CD4-positive, alpha-beta memory T cell (primary cell): ENCODE measurements at regions not wholly inside any gene's neighbourhood (a gene's known extent, or its start where the extent isn't known, plus 50 kb on each side); places are given as distances from the start of the nearest gene placed in this dataset.

Source experiments
- CTCF ChIA-PET: fragments of 350-600 bp; sonication (Branson Sonifier 250); formaldehyde crosslinking; loops from one replicate; lab custom pipeline; 2021; ENCODE audit warnings: inconsistent platforms; ENCODE audit not compliant: partially characterized antibody; lab: Charles Lee
- POLR2A ChIA-PET: fragments of 350-600 bp; sonication (Branson Sonifier 250); formaldehyde crosslinking; loops from one replicate; lab custom pipeline; 2021; ENCODE audit not compliant: partially characterized antibody; lab: Charles Lee
- DNase-seq, 5 donors: peaks; one replicate each; pipeline versions ENCODE4 v3.0.0 to v3.0.0-alpha.2; 2020 to 2022; ENCODE audit warnings: mixed read lengths in 1 of 5
- H3K27ac ChIP-seq: one replicate; pipeline ENCODE4 v1.7.0; 2013; ENCODE audit warnings: low read depth, low read length
- H3K27me3 ChIP-seq: 2 replicates; pipeline ENCODE4 v1.7.0; 2013; ENCODE audit warnings: mild to moderate bottlenecking, low read length, moderate library complexity; ENCODE audit not compliant: insufficient read depth
- H3K36me3 ChIP-seq: 2 replicates; pipeline ENCODE4 v1.7.0; 2013; ENCODE audit warnings: mild to moderate bottlenecking, low read length, moderate library complexity; ENCODE audit not compliant: insufficient read depth
- H3K4me1 ChIP-seq: 2 replicates; pipeline ENCODE4 v1.7.0; 2013; ENCODE audit warnings: mild to moderate bottlenecking, low read length, moderate library complexity; ENCODE audit not compliant: insufficient read depth
- H3K4me3 ChIP-seq, 2 donors: one replicate each; pipeline ENCODE4 v1.7.0; 2013; ENCODE audit warnings: low read length in 2 of 2, mild to moderate bottlenecking in 1 of 2
- H3K9me3 ChIP-seq, 2 donors: one replicate each; pipeline ENCODE4 v1.7.0; 2013; ENCODE audit warnings: low read length in 2 of 2, control low read depth in 1 of 2; ENCODE audit not compliant: control insufficient read depth in 1 of 2
- H3K27ac Mint-ChIP-seq, 7 donors: one replicate each; pipeline ENCODE4 v1.8.0; 2020 to 2021; ENCODE audit warnings: mixed read lengths in 7 of 7, mild to moderate bottlenecking in 6 of 7, inconsistent platforms in 3 of 7, moderate library complexity in 3 of 7
- H3K27me3 Mint-ChIP-seq, 2 donors: one replicate each; pipeline ENCODE4 v1.8.0; 2020 to 2021; ENCODE audit warnings: mixed read lengths in 2 of 2
- H3K36me3 Mint-ChIP-seq, 2 donors: one replicate each; pipeline ENCODE4 v1.8.0; 2020 to 2021; ENCODE audit warnings: mixed read lengths in 2 of 2, inconsistent platforms in 1 of 2, mild to moderate bottlenecking in 1 of 2
- H3K4me1 Mint-ChIP-seq, 4 donors: one replicate each; pipeline ENCODE4 v1.8.0; 2020 to 2021; ENCODE audit warnings: mixed read lengths in 4 of 4, mild to moderate bottlenecking in 1 of 4
- H3K4me3 Mint-ChIP-seq, 8 donors: one replicate each; pipeline ENCODE4 v1.8.0; 2020 to 2021; ENCODE audit warnings: mixed read lengths in 8 of 8, mild to moderate bottlenecking in 7 of 8, moderate library complexity in 6 of 8, inconsistent platforms in 3 of 8
- H3K9me3 Mint-ChIP-seq, 8 donors: one replicate each; pipeline ENCODE4 v1.8.0; 2020 to 2021; ENCODE audit warnings: mixed read lengths in 8 of 8, mild to moderate bottlenecking in 5 of 8, inconsistent platforms in 3 of 8, moderate library complexity in 1 of 8
- intact Hi-C: fragments of 100-400 bp; cut with micrococcal nuclease; formaldehyde crosslinking; loops from one replicate; pipeline ENCODE4 v1.15.1; 2023

DNA sequence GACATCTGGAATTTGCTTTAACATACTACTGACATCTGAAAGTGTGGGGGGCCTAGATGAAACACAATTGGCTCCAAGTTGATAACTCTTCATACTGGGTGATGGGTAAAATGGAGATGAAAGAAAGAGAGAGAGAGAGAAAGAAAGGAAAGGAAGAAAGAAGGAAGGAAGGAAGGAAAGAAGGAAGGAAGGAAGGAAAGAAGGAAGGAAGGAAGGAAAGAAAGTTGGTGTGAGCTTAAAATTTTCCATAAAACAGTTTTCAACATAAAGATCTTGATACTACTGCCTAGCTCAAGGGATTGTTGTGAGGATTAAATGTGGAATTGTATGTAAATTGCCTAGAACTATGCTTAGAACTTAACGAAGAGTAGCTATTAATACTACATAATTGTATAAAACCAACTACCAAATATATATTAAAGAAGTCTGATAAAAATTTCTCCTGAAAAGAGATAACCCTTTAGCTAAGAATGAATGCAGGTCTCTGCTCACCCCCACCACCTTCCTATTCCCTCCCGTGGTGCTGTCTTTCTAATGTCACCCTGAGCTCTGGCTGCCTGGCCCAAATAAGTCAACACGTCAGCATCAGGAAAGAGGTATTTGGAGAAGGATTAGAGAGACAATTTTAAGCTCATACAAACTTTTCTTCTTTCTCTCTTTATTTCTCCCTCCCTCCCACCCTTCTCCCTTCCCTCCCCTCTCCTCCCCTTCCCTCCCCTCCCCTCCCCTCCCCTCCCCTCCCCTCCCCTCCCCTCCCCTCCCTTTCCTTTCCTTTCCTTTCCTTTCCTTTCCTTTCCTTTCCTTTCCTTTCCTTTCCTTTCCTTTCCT lies 89.3 kb upstream of the SGIP1 start:
- ChIA-PET POLR2A (interaction anchor here (0.7 to 3.6 kb wide), 12 partner anchors 9 to 199 kb away, joined by 3 to 59 read pairs (median 13); no protein-coding TSS in a partner anchor), CTCF (interaction anchor here (0.8 to 11.6 kb wide), 30 partner anchors 10 to 488 kb away, joined by 3 to 874 read pairs (median 14); no protein-coding TSS in a partner anchor)
- no peak for DNase-seq
- peak overlapping the region; percentile 73 to 95 (median 90) for H3K27ac Mint-ChIP-seq
- H3K4me3 ChIP-seq = no peak overlapping the region
- H3K4me3 Mint-ChIP-seq = peak overlapping the region in 4 of 8 donors; percentile 53 to 80 (median 66)
- no peaks in the 10 kb centered on the region for H3K9me3 Mint-ChIP-seq
- peaks cover 27% of the 10 kb centered on the region for H3K4me1 ChIP-seq
- H3K27me3 Mint-ChIP-seq = peaks cover 1 to 4% of the 10 kb centered on the region in 2 donors
- H3K27ac ChIP-seq = no peak overlapping the region
- H3K36me3 Mint-ChIP-seq = no peaks in the 10 kb centered on the region
- peaks cover 19 to 29% (median 24%) of the 10 kb centered on the region in 4 donors for H3K4me1 Mint-ChIP-seq
- no peaks in the 10 kb centered on the region for H3K27me3 ChIP-seq
- intact Hi-C loops = loop anchor here (1.0 to 10.0 kb wide), 8 partner anchors 72 to 1190 kb away; no protein-coding TSS in a partner anchor
- H3K36me3 ChIP-seq = no peaks in the 10 kb centered on the region
- no peaks in the 10 kb centered on the region for H3K9me3 ChIP-seq

DNA sequence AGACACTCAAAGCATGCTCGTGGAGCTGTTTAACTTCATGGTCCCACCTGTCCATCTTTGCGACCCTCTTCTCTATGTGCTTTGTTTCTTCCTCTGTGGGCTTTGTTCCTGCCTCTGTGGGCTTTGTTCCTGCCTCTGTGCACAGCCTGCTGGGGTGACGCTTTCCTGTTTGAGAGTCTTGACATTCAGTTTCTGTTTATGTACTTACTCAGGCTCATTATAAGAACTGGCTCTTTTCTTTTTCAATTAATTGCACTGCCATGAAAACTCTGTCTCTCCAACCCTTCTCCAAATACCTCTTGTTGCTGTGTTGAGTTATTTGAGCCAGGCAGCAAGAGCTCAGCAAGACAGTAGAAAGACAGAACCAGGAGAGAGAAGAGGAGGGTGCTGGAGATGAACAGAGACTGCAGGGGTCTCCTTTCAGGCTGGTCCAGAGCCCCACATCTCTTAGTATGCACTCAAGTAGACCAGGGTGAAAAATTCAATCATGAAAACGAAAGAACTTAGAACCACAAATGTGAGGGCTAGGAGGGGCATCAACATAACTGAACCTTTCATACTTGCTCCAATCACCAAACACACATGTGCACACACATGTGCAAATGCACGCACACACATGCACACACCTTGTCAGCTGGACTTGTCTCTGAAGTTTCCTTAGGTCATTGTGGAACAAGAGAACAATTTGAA lies 88.3 kb upstream of the SGIP1 start:
- Mint-ChIP-seq H3K4me3 (peak overlapping the region; percentile 37 to 84 (median 65)), H3K27ac (peak overlapping the region; percentile 73 to 95 (median 90)), H3K36me3 (no peaks in the 10 kb centered on the region), H3K27me3 (peaks cover 1 to 4% of the 10 kb centered on the region in 2 donors), H3K9me3 (no peaks in the 10 kb centered on the region), H3K4me1 (peaks cover 19 to 25% (median 21%) of the 10 kb centered on the region in 4 donors)
- ChIA-PET POLR2A (interaction anchor here (0.6 to 3.6 kb wide), 19 partner anchors 8 to 486 kb away, joined by 3 to 59 read pairs (median 5); no protein-coding TSS in a partner anchor), CTCF (interaction anchor here (0.7 to 11.6 kb wide), 63 partner anchors 8 to 1370 kb away, joined by 3 to 874 read pairs (median 6); partner anchors contain the start of genes LEPR and LEPROT)
- Histone ChIP-seq H3K9me3 (no peaks in the 10 kb centered on the region), H3K27ac (peak overlapping the region; percentile 48), H3K27me3 (no peaks in the 10 kb centered on the region), H3K4me1 (peaks cover 23% of the 10 kb centered on the region), H3K4me3 (peak overlapping the region in 1 of 2 donors; percentile 21), H3K36me3 (no peaks in the 10 kb centered on the region)
- peak; percentile 52 to 62 (median 57) for DNase-seq
- intact Hi-C loops = loop anchor here (1.0 to 10.0 kb wide), 11 partner anchors 73 to 1191 kb away; no protein-coding TSS in a partner anchor

GRCh38 chr1:66446261-66447001 lies 87.5 kb upstream of the SGIP1 start:
- H3K27ac ChIP-seq = peak overlapping the region; percentile 48
- no peaks in the 10 kb centered on the region for H3K9me3 ChIP-seq
- H3K36me3 Mint-ChIP-seq = no peaks in the 10 kb centered on the region
- peak overlapping the region in 7 of 8 donors; percentile 36 to 84 (median 68) for H3K4me3 Mint-ChIP-seq
- DNase-seq = peak; percentile 57 to 76 (median 75)
- H3K4me3 ChIP-seq = peak overlapping the region in 1 of 2 donors; percentile 21
- H3K4me1 Mint-ChIP-seq = peaks cover 19 to 25% (median 21%) of the 10 kb centered on the region in 4 donors
- CTCF ChIA-PET = interaction anchor here (0.6 to 11.6 kb wide), 60 partner anchors 7 to 1371 kb away, joined by 3 to 874 read pairs (median 6); partner anchors contain the start of genes LEPR and LEPROT
- H3K9me3 Mint-ChIP-seq = no peaks in the 10 kb centered on the region
- peak overlapping the region; percentile 73 to 95 (median 90) for H3K27ac Mint-ChIP-seq
- POLR2A ChIA-PET = interaction anchor here (0.6 to 3.6 kb wide), 14 partner anchors 9 to 487 kb away, joined by 3 to 59 read pairs (median 4); no protein-coding TSS in a partner anchor
- no peaks in the 10 kb centered on the region for H3K36me3 ChIP-seq
- intact Hi-C loops = loop anchor here (1.0 to 10.0 kb wide), 9 partner anchors 74 to 1192 kb away; no protein-coding TSS in a partner anchor
- H3K4me1 ChIP-seq = peaks cover 23% of the 10 kb centered on the region
- no peaks in the 10 kb centered on the region for H3K27me3 ChIP-seq
- peaks cover 1 to 4% of the 10 kb centered on the region in 2 donors for H3K27me3 Mint-ChIP-seq

- Mint-ChIP-seq H3K9me3 (no peaks in the 10 kb centered on the region), H3K4me3 (no peak overlapping the region), H3K36me3 (no peaks in the 10 kb centered on the region), H3K27ac (no peak overlapping the region), H3K4me1 (peaks cover 14 to 16% (median 15%) of the 10 kb centered on the region in 4 donors), H3K27me3 (peaks cover 2 to 4% of the 10 kb centered on the region in 2 donors)
- ChIA-PET POLR2A (interaction anchor here (0.7 to 1.4 kb wide), 3 partner anchors 196 to 1997 kb away, joined by 3 read pairs; no protein-coding TSS in a partner anchor), CTCF (interaction anchor here (0.7 to 11.6 kb wide), 10 partner anchors 14 to 762 kb away, joined by 3 to 874 read pairs (median 4); no protein-coding TSS in a partner anchor)
- DNase-seq = no peak
- H3K4me1 ChIP-seq = peaks cover 15% of the 10 kb centered on the region
- H3K27me3 ChIP-seq = no peaks in the 10 kb centered on the region
- no peak overlapping the region for H3K4me3 ChIP-seq
- H3K36me3 ChIP-seq = no peaks in the 10 kb centered on the region
- no peak overlapping the region for H3K27ac ChIP-seq
- intact Hi-C loops = no loop called here
- no peaks in the 10 kb centered on the region for H3K9me3 ChIP-seq
Measured at GRCh38 chr1:66450043-66450514, 83.9 kb upstream of the SGIP1 start.

DNA sequence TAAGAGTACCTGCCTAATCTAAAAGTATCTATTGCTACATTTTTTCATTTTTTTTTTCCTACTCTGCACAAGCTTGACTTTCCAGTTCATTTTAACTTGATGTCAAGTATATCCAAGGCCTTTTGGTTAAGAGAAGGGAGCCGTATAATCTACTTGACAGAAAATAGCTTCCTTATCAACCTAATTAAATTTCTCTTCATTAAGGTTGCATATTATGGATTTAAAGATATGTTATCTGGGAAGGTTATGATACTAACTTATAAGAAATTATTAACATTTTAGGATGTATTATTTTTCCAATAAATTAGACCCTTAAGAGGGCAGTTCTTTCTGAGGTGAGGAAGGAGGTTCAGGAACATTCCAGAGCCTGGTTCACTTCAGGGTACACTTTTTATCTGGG lies 83.1 kb upstream of the SGIP1 start:
- CTCF ChIA-PET = interaction anchor here (0.5 to 11.6 kb wide), 6 partner anchors 197 to 810 kb away, joined by 3 to 874 read pairs (median 6); no protein-coding TSS in a partner anchor
- no peaks in the 10 kb centered on the region for H3K9me3 ChIP-seq
- Mint-ChIP-seq H3K27ac (no peak overlapping the region), H3K27me3 (peaks cover 2 to 4% of the 10 kb centered on the region in 2 donors), H3K36me3 (no peaks in the 10 kb centered on the region), H3K4me3 (no peak overlapping the region), H3K4me1 (peaks cover 7 to 9% (median 8%) of the 10 kb centered on the region in 4 donors), H3K9me3 (no peaks in the 10 kb centered on the region)
- H3K4me3 ChIP-seq = no peak overlapping the region
- intact Hi-C loops = no loop called here
- peaks cover 8% of the 10 kb centered on the region for H3K4me1 ChIP-seq
- H3K36me3 ChIP-seq = no peaks in the 10 kb centered on the region
- no peak overlapping the region for H3K27ac ChIP-seq
- POLR2A ChIA-PET = interaction anchor here (0.7 to 1.4 kb wide), 2 partner anchors 199 to 1997 kb away, joined by 3 read pairs; no protein-coding TSS in a partner anchor
- no peaks in the 10 kb centered on the region for H3K27me3 ChIP-seq
- no peak for DNase-seq

GRCh38 chr1:66452162-66452561 lies 81.8 kb upstream of the SGIP1 start:
- peaks cover 1 to 3% of the 10 kb centered on the region in 2 donors for H3K27me3 Mint-ChIP-seq
- POLR2A ChIA-PET = no interaction called here
- Histone ChIP-seq H3K27me3 (no peaks in the 10 kb centered on the region), H3K36me3 (no peaks in the 10 kb centered on the region), H3K4me1 (no peaks in the 10 kb centered on the region), H3K9me3 (no peaks in the 10 kb centered on the region), H3K4me3 (no peak overlapping the region), H3K27ac (no peak overlapping the region)
- DNase-seq = no peak
- no peaks in the 10 kb centered on the region for H3K4me1 Mint-ChIP-seq
- CTCF ChIA-PET = interaction anchor here (1.5 to 11.6 kb wide), 2 partner anchors 199 to 487 kb away, joined by 4 to 874 read pairs; no protein-coding TSS in a partner anchor
- intact Hi-C loops = no loop called here
- H3K27ac Mint-ChIP-seq = no peak overlapping the region
- no peaks in the 10 kb centered on the region for H3K9me3 Mint-ChIP-seq
- H3K4me3 Mint-ChIP-seq = no peak overlapping the region
- H3K36me3 Mint-ChIP-seq = no peaks in the 10 kb centered on the region
